Body of pancreas (tissue), 4 donors: ENCODE measurements at regions not wholly inside any gene's neighbourhood (a gene's known extent, or its start where the extent isn't known, plus 50 kb on each side); places are given as distances from the start of the nearest gene placed in this dataset.

Experiments used
- ATAC-seq: fragments of 150-250 bp; one replicate; pipeline ENCODE4 v1.9.1; 2016
- DNase-seq, 4 donors: peaks; one replicate each; pipeline ENCODE4 v3.0.0-alpha.2; 2019
- H3K27ac ChIP-seq, 4 donors: fragments of 200-600 bp; sonication (generic); 1 replicate in 3 of 4; 2 replicates in 1 of 4; pipeline versions ENCODE4 v1.5.1 to v1.6.1; 2016 to 2019; ENCODE audit warnings: mild to moderate bottlenecking in 1 of 4, mixed read lengths in 1 of 4, moderate library complexity in 1 of 4
- H3K27me3 ChIP-seq, 2 donors: fragments of 200-600 bp; sonication (generic); one replicate each; pipeline ENCODE4 v1.6.0; 2016; ENCODE audit warnings: mild to moderate bottlenecking in 1 of 2
- H3K36me3 ChIP-seq, 2 donors: fragments of 200-600 bp; sonication (generic); replicated peaks in 1 of 2; 2 replicates each; pipeline ENCODE4 v1.5.1; 2016; ENCODE audit warnings: low read depth in 2 of 2; ENCODE audit not compliant: insufficient read depth in 1 of 2
- H3K4me1 ChIP-seq: fragments of 200-600 bp; sonication (generic); one replicate; pipeline ENCODE4 v1.6.0; 2016
- H3K4me3 ChIP-seq, 2 donors: fragments of 200-600 bp; sonication (generic); 1 replicate in 1 of 2; 2 replicates in 1 of 2; pipeline ENCODE4 v1.5.1; 2016 to 2019
- H3K9me3 ChIP-seq, 3 donors: fragments of 200-600 bp; sonication (generic); 1 replicate in 2 of 3; 2 replicates in 1 of 3; pipeline ENCODE4 v1.5.1; 2016
- POLR2A ChIP-seq, 3 donors: fragments of 450-650 bp; IDR thresholded peaks; one replicate each; pipeline ENCODE4 v1.6.1; 2016; ENCODE audit warnings: antibody characterized with exemption in 3 of 3, mild to moderate bottlenecking in 2 of 3
- WGBS, 2 donors: methylation state at CpG; one replicate each; pipeline ENCODE4 v1.1.5; 2017; 5-methylcytosine and 5-hydroxymethylcytosine counted together
- intact Hi-C: fragments of 100-400 bp; cut with DNase I; formaldehyde crosslinking; loops from one replicate; pipeline ENCODE4 v1.15.1; 2023
- TF ChIP-seq, protein P1 (sequence below), 7 experiments: fragments of 450-650 bp in 4 of 7; fragments of 200-600 bp in 3 of 7; sonication (generic) in 3 of 7; IDR thresholded peaks; one replicate each; pipeline ENCODE4 v1.5.1; 2016 to 2019; ENCODE audit warnings: antibody characterized with exemption in 7 of 7

DNA sequence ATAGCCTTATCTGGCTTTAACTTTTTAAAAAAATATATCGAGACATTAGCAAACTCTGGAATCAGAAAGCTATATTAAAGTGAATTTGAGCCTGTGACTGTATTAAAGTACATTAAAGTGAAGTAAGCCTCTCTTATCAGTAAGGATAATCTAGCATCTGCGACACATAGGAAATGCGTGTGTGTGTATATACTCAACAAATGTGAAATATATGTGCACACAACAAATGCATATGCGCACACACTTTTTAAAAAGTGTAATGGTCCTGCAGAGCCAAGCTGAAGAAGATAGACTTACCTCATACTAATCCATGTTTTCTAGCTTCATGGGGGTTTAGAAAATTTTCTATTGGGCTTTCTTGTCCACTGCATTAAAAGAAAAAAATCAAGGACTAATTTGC, 437.1 kb downstream of the ZIC1 start:
- no peak for TF ChIP-seq POLR2A (IDR thresholded peaks at IDR 0.05)
- H3K27ac ChIP-seq = no peak overlapping the region
- H3K27me3 ChIP-seq = no peaks in the 10 kb centered on the region
- 76 to 85% methylated on average over 4 of the region's 4 CpGs for WGBS, 2 donors
- DNase-seq (no peak), ATAC-seq (no peak)
- no peaks in the 10 kb centered on the region for H3K9me3 ChIP-seq
- H3K4me3 ChIP-seq = no peak overlapping the region
- no peaks in the 10 kb centered on the region for H3K4me1 ChIP-seq
- intact Hi-C loops = no loop called here
- no peaks in the 10 kb centered on the region for H3K36me3 ChIP-seq

DNA sequence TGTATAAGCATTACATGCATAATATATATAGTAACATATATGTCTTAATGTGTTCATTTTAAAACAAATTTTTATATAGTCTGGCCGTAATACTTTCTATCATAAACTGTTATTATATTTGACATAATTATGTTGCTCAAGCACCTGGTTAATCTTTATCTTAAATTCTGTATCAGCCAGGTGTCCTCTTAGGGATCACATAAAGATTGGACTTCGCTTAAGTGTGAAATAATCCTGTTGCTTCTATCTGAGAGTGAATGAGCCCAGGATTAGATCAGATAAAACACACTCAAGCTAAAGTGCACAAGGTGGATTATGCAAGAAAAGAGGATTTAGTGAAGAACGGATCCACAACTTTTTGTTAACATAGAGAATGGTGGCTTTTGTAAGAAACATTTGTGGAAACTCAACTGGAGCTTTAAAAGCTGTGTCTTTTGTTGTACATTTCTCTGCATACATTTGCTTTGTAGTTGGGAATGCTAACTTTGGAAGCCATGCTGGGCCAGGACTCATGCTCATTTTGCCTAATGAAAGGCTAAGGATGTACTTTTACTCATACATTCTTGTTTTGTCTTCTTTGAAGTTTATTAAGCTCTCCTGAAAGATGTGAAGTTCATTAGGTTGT, 437.8 kb downstream of the ZIC1 start:
- no peaks in the 10 kb centered on the region for H3K36me3 ChIP-seq
- WGBS, 2 donors = 46 to 50% methylated on average over 3 of the region's 3 CpGs
- intact Hi-C loops = no loop called here
- TF ChIP-seq POLR2A (IDR thresholded peaks at IDR 0.05) = no peak
- TF ChIP-seq, protein P1, sequence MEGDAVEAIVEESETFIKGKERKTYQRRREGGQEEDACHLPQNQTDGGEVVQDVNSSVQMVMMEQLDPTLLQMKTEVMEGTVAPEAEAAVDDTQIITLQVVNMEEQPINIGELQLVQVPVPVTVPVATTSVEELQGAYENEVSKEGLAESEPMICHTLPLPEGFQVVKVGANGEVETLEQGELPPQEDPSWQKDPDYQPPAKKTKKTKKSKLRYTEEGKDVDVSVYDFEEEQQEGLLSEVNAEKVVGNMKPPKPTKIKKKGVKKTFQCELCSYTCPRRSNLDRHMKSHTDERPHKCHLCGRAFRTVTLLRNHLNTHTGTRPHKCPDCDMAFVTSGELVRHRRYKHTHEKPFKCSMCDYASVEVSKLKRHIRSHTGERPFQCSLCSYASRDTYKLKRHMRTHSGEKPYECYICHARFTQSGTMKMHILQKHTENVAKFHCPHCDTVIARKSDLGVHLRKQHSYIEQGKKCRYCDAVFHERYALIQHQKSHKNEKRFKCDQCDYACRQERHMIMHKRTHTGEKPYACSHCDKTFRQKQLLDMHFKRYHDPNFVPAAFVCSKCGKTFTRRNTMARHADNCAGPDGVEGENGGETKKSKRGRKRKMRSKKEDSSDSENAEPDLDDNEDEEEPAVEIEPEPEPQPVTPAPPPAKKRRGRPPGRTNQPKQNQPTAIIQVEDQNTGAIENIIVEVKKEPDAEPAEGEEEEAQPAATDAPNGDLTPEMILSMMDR (IDR thresholded peaks at IDR 0.05) = no peak
- H3K9me3 ChIP-seq = no peaks in the 10 kb centered on the region
- H3K4me1 ChIP-seq = no peaks in the 10 kb centered on the region
- ATAC-seq (no peak), DNase-seq (no peak)
- H3K27ac ChIP-seq = no peak overlapping the region
- no peaks in the 10 kb centered on the region for H3K27me3 ChIP-seq
- no peak overlapping the region for H3K4me3 ChIP-seq

DNA sequence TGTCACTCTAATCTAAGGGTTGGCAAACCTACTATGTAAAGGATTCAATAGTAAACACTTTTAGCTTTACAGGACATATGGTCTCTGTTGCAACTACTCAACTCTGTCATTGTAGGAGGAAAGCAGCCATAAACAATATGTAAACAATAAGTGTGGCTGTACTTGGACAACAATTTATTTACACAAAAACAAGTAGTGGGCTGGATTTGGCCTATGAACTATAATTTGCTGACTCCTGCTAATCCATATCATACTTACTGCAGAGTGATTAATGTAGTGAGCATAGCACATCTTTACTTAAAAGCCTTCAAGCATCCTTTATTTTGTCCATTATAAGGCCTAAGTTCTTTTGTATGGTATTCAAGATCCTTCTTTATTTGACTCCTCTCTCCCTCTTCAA, 441.9 kb downstream of the ZIC1 start:
- H3K36me3 ChIP-seq = no peaks in the 10 kb centered on the region
- ATAC-seq = no peak
- H3K4me1 ChIP-seq = no peaks in the 10 kb centered on the region
- intact Hi-C loops = no loop called here
- H3K9me3 ChIP-seq = no peaks in the 10 kb centered on the region
- TF ChIP-seq, protein P1 (IDR thresholded peaks at IDR 0.05) = no peak
- TF ChIP-seq POLR2A (IDR thresholded peaks at IDR 0.05) = no peak
- no peaks in the 10 kb centered on the region for H3K27me3 ChIP-seq
- no peak overlapping the region for H3K4me3 ChIP-seq
- H3K27ac ChIP-seq = no peak overlapping the region
- no peak for DNase-seq

DNA sequence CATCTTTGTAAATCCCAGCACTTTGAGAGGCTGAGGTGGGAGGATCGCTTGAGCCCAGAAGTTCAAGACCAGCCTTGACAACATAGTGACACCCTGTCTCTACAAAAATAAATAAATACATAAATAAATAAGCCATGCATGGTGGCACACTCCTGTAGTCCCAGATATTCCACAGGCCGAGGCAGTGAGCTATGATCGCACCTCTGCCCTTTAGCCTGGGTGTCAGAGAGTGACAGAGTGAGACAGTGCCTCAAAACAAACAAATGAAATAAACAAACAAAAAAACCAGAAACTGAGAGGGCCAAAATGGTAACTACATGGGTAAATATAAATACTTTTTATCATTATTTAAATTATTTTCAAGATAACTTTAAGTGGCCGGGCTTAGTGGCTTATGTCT, 445.4 kb downstream of the ZIC1 start:
- TF ChIP-seq POLR2A (IDR thresholded peaks at IDR 0.05) = no peak
- TF ChIP-seq, protein P1 (IDR thresholded peaks at IDR 0.05) = no peak
- Histone ChIP-seq H3K4me3 (no peak overlapping the region), H3K27ac (no peak overlapping the region), H3K27me3 (no peaks in the 10 kb centered on the region), H3K4me1 (no peaks in the 10 kb centered on the region), H3K9me3 (no peaks in the 10 kb centered on the region), H3K36me3 (no peaks in the 10 kb centered on the region)
- WGBS, 2 donors = 65 to 73% methylated on average over 4 of the region's 4 CpGs
- ATAC-seq = no peak
- DNase-seq = no peak
- intact Hi-C loops = no loop called here

DNA sequence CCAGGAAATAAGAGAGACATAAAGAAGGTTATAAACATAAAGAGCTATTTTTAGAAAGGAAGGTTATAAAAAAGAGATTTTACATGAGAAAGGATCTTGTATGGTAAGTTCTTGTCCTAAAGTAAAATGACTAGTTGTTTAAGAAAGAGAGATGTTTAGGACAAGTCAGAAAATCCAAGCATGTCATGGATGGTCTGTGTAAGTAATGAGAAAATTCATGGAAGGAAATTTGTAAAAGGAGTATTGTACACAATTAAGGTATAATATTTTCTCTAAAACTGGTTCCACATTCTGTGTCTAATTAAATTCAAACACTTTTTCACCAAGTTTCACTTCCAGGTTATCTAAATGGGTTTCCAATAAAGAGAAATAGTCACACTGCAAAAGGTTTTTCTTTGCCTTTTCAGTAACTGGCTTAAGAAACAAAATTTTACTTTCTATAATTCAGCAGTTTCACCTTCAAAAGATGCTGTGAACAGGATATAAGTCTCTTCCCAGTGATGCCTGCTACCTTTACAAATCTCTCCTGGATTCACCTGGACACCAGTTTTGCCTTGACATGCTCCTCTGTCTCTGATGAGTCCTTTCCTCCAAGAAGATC, 455.7 kb downstream of the ZIC1 start:
- no peaks in the 10 kb centered on the region for H3K4me1 ChIP-seq
- H3K27ac ChIP-seq = no peak overlapping the region
- ATAC-seq (no peak), DNase-seq (no peak)
- no peak overlapping the region for H3K4me3 ChIP-seq
- TF ChIP-seq POLR2A (IDR thresholded peaks at IDR 0.05) = no peak
- TF ChIP-seq, protein P1 (IDR thresholded peaks at IDR 0.05) = no peak
- intact Hi-C loops = no loop called here
- H3K36me3 ChIP-seq = no peaks in the 10 kb centered on the region
- H3K27me3 ChIP-seq = no peaks in the 10 kb centered on the region
- no peaks in the 10 kb centered on the region for H3K9me3 ChIP-seq
